ENCODE measurements at regions not wholly inside any gene's neighbourhood (a gene's known extent, or its start where the extent isn't known, plus 50 kb on each side); places are given as distances from the start of the nearest gene placed in this dataset.
"Not testable (repeated sequence)": the region's sequence is repeated elsewhere in the genome, so short reads cannot be mapped to it uniquely, and the experiment has no call there.

DNA sequence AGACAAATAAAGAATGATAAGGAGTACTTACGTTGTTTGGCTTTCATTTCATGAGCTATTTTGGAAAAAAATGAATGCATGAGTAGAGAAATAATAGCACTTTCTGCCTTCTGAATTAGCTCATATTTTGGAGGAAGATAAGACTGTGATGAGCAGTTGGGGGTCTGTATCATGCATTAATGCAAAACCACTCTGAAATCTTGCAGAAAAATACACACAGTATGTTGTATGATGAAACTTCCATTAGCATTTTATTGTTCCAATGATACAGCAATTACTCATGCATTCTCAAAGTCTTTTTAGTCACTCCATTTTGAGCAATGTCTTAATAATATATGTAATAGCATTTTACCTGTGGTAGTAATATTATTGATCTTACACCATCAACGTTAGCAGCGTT, 571.0 kb downstream of the CDH8 start:
- H3K4me3 ChIP-seq (ENCODE audit: low read depth, low read length): no peak overlapping the region
- DNase-seq (ENCODE audit: low read depth): no peak
- TF ChIP-seq, protein P1, sequence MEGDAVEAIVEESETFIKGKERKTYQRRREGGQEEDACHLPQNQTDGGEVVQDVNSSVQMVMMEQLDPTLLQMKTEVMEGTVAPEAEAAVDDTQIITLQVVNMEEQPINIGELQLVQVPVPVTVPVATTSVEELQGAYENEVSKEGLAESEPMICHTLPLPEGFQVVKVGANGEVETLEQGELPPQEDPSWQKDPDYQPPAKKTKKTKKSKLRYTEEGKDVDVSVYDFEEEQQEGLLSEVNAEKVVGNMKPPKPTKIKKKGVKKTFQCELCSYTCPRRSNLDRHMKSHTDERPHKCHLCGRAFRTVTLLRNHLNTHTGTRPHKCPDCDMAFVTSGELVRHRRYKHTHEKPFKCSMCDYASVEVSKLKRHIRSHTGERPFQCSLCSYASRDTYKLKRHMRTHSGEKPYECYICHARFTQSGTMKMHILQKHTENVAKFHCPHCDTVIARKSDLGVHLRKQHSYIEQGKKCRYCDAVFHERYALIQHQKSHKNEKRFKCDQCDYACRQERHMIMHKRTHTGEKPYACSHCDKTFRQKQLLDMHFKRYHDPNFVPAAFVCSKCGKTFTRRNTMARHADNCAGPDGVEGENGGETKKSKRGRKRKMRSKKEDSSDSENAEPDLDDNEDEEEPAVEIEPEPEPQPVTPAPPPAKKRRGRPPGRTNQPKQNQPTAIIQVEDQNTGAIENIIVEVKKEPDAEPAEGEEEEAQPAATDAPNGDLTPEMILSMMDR (IDR thresholded peaks at IDR 0.05; ENCODE audit: control insufficient read depth, extremely low read depth, insufficient read depth): no peak

- TF ChIP-seq, protein P1 (IDR thresholded peaks at IDR 0.05; ENCODE audit: control insufficient read depth, extremely low read depth, insufficient read depth): no peak
- peak; percentile 76 for DNase-seq (ENCODE audit: low read depth)
- no peak overlapping the region for H3K4me3 ChIP-seq (ENCODE audit: low read depth, low read length)
Measured at GRCh38 chr16:61460020-61460419, 576.2 kb downstream of the CDH8 start.

DNA sequence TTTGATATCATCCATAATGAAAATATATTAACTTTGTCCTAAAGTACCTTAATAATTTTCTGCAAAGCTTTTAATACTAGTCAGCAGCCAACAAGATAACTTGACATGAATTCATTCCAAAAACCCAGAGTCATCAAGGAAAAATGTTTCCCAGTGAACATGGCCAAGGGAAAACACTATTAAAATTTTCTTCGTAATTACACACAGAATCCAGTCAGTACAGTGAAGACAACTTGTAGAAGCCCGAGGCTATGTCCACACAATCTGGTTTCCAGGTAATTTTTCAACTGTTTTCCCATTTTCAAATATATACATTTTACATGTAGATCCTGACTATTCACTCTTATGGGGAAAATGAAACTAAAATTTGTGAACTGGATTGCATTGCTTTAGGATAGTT, 600.9 kb downstream of the CDH8 start:
- H3K4me3 ChIP-seq (ENCODE audit: low read depth, low read length): no peak overlapping the region
- DNase-seq (ENCODE audit: low read depth): no peak
- TF ChIP-seq, protein P1 (IDR thresholded peaks at IDR 0.05; ENCODE audit: control insufficient read depth, extremely low read depth, insufficient read depth): no peak

- H3K4me3 ChIP-seq (ENCODE audit: low read depth, low read length): no peak overlapping the region
- DNase-seq (ENCODE audit: low read depth): no peak
- TF ChIP-seq, protein P1 (IDR thresholded peaks at IDR 0.05; ENCODE audit: control insufficient read depth, extremely low read depth, insufficient read depth): no peak
Measured at GRCh38 chr16:61432421-61432820, 603.8 kb downstream of the CDH8 start.

DNA sequence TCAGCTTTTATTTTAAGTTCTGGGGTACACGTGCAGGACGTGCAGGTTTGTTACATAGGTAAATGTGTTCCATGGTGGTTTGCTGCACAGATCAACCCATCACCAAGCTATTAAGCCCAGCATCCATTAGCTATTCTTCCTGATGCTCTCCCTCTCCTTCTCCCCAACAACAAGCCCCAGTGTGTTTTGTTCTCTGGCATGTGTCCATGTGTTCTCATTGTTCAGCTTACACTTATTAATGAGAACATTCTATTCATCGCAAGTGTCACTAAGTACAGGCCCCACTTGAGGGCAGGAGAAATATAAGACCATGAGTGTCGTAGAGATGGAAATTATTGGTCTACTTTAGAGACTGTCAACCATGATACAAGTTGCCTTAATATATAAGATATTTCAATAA, 615.1 kb downstream of the CDH8 start:
- H3K4me3 ChIP-seq (ENCODE audit: low read depth, low read length): no peak overlapping the region
- no peak for DNase-seq (ENCODE audit: low read depth)
- TF ChIP-seq, protein P1 (IDR thresholded peaks at IDR 0.05; ENCODE audit: control insufficient read depth, extremely low read depth, insufficient read depth): no peak

GRCh38 chr16:61419791-61420190, 616.4 kb downstream of the CDH8 start:
- H3K4me3 ChIP-seq (ENCODE audit: low read depth, low read length): no peak overlapping the region
- no peak for DNase-seq (ENCODE audit: low read depth)
- TF ChIP-seq, protein P1 (IDR thresholded peaks at IDR 0.05; ENCODE audit: control insufficient read depth, extremely low read depth, insufficient read depth): no peak

GRCh38 chr16:61418802-61419201, 617.4 kb downstream of the CDH8 start:
- DNase-seq (ENCODE audit: low read depth); H3K4me3 ChIP-seq (ENCODE audit: low read depth, low read length): not testable (repeated sequence)

Data from LNCaP clone FGC (cell line).